22Rv1 (cell line): ENCODE measurements at regions not wholly inside any gene's neighbourhood (a gene's known extent, or its start where the extent isn't known, plus 50 kb on each side); places are given as distances from the start of the nearest gene placed in this dataset.

Experiments used
- CTCF ChIP-seq: fragments of 450-650 bp; IDR thresholded peaks from 2 replicates; pipeline ENCODE4 v1.5.1; 2017; ENCODE audit warnings: mild to moderate bottlenecking
- ZFX ChIP-seq: fragments of 450-650 bp; IDR thresholded peaks from 2 replicates; pipeline ENCODE4 v1.6.1; 2017; ENCODE audit warnings: antibody characterized with exemption, borderline replicate concordance

DNA sequence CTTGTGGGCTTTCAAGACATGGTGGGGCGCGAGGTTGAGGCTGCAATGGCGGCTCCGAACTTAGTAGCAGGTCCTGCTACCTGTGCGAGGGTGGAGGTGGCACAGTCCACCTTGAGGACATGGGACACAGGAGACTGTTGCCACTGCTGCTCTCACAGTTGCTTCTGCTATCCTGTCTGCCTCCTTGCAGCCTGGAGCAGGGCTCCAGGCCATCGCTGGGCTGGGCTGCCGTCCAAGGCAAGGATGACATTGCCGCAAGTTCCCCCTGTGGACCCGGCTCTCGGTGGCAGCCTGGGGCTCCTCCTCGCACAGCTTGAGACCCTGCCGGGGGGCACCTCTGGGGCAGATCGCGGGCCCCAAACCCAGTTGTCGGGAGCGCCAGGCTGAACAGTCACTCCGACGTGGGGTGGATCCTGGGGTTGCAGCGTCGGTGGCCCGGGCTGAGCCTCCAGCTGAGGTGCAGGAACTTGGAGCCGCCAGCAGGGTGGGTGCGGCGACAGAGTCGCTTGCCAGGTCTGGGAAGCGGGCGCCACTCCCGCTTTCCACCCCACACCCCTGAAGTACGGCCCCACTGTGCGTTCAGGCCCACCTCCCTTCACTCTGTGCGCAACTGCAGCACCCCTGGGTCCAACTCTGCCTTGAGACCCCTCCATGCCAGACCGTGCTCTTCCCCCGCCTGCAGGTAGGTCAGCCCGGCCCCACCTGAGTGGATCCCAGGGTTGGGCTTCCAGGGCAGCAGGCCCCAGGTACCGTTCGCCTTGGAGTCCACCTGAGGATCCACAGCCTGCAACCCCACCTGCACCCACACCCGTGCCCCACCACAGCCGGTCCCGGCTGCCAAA lies 192.7 kb upstream of the NUDT6 start:
- TF ChIP-seq CTCF (no peak), ZFX (no peak)
